ENCODE measurements at regions not wholly inside any gene's neighbourhood (a gene's known extent, or its start where the extent isn't known, plus 50 kb on each side); places are given as distances from the start of the nearest gene placed in this dataset.

GRCh38 chr4:181858741-181859140 is 384.5 kb upstream of the TENM3 start:
- no peaks in the 10 kb centered on the region for H3K9me3 Mint-ChIP-seq
- H3K36me3 Mint-ChIP-seq (ENCODE audit: low read depth), result no peaks in the 10 kb centered on the region

DNA sequence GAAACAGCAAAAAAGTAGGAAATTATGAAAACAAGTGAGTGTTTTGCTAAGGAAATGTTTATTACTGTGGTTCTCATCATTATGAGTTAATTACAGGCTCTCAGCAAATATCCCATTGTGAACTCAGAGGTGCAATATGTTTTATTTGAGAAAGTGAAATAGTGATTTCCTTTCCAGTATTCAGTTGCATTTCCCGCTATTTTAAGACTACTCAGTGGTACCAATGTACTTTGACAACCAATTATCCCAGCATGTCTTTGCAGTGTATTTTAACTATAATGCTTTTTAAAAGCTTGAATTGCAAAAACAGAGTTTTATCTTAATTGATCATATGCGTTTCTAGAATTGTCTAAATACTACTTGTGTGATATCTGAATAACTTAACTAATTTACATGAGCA is 383.8 kb upstream of the TENM3 start:
- H3K36me3 Mint-ChIP-seq (ENCODE audit: low read depth), result no peaks in the 10 kb centered on the region
- H3K27ac Mint-ChIP-seq, result no peak overlapping the region
- H3K4me1 Mint-ChIP-seq, result peaks cover 36% of the 10 kb centered on the region
- H3K9me3 Mint-ChIP-seq, result no peaks in the 10 kb centered on the region
- no peaks in the 10 kb centered on the region for H3K27me3 Mint-ChIP-seq (ENCODE audit: low read depth)
- H3K4me3 Mint-ChIP-seq, result no peak overlapping the region
- no peak for TF ChIP-seq CTCF (IDR thresholded peaks at IDR 0.05; ENCODE audit: unreplicated experiment in 3 of 3)

More at GRCh38 chr4:181858741-181859140, 384.5 kb upstream of the TENM3 start:
- no peaks in the 10 kb centered on the region for H3K27me3 Mint-ChIP-seq (ENCODE audit: low read depth)
- TF ChIP-seq CTCF (IDR thresholded peaks at IDR 0.05; ENCODE audit: unreplicated experiment in 3 of 3), result no peak
- peak overlapping the region; percentile 16 to 51 (median 40) for H3K27ac Mint-ChIP-seq
- H3K4me3 Mint-ChIP-seq, result no peak overlapping the region
- peaks cover 36% of the 10 kb centered on the region for H3K4me1 Mint-ChIP-seq

DNA sequence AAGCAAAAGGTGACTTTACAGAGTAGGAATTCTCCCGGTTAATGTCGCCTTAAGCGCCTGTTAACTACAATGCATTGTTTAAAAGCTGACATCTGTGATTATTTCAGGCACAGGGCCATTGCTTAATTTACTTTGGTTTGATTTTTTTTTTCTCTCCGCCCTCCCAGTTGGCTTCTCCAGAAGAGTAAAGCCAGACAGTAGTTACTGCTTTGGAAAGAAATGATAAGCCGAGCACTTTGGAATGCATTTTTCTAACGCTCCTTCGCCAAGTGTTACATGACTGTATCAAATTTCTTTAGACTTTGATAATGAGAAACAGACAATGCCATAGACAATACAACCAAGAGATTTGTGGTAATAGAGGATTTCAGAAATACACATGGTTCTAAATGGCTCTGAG is 383.0 kb upstream of the TENM3 start:
- Mint-ChIP-seq H3K4me3 (no peak overlapping the region), H3K27me3 (ENCODE audit: low read depth) (no peaks in the 10 kb centered on the region), H3K36me3 (ENCODE audit: low read depth) (no peaks in the 10 kb centered on the region), H3K4me1 (peaks cover 32% of the 10 kb centered on the region), H3K9me3 (no peaks in the 10 kb centered on the region), H3K27ac (peak overlapping the region; percentile 1 to 42 (median 5))
- no peak for TF ChIP-seq CTCF (IDR thresholded peaks at IDR 0.05; ENCODE audit: unreplicated experiment in 3 of 3)

- TF ChIP-seq CTCF (IDR thresholded peaks at IDR 0.05; ENCODE audit: unreplicated experiment in 3 of 3), result no peak
- H3K4me3 Mint-ChIP-seq, result no peak overlapping the region
- peak overlapping the region in 1 of 3 experiments; percentile 1 for H3K27ac Mint-ChIP-seq
- peaks cover 4% of the 10 kb centered on the region for H3K27me3 Mint-ChIP-seq (ENCODE audit: low read depth)
- no peaks in the 10 kb centered on the region for H3K9me3 Mint-ChIP-seq
- H3K36me3 Mint-ChIP-seq (ENCODE audit: low read depth), result no peaks in the 10 kb centered on the region
- H3K4me1 Mint-ChIP-seq, result peaks cover 32% of the 10 kb centered on the region
These were observed 382.5 kb upstream of the TENM3 start for GRCh38 chr4:181860668-181861067.

- H3K27ac Mint-ChIP-seq, result no peak overlapping the region
- no peaks in the 10 kb centered on the region for H3K36me3 Mint-ChIP-seq (ENCODE audit: low read depth)
- peaks cover 15% of the 10 kb centered on the region for H3K4me1 Mint-ChIP-seq
- no peaks in the 10 kb centered on the region for H3K9me3 Mint-ChIP-seq
- TF ChIP-seq CTCF (IDR thresholded peaks at IDR 0.05; ENCODE audit: unreplicated experiment in 3 of 3), result no peak
- H3K27me3 Mint-ChIP-seq (ENCODE audit: low read depth), result peaks cover 4% of the 10 kb centered on the region
- no peak overlapping the region for H3K4me3 Mint-ChIP-seq
These were observed 379.3 kb upstream of the TENM3 start for GRCh38 chr4:181863856-181864255.

GRCh38 chr4:181870326-181870725 is 372.9 kb upstream of the TENM3 start:
- Mint-ChIP-seq H3K4me1 (no peaks in the 10 kb centered on the region), H3K36me3 (ENCODE audit: low read depth) (no peaks in the 10 kb centered on the region), H3K9me3 (peaks cover 3% of the 10 kb centered on the region), H3K27ac (no peak overlapping the region), H3K27me3 (ENCODE audit: low read depth) (peaks cover 2% of the 10 kb centered on the region), H3K4me3 (no peak overlapping the region)
- no peak for TF ChIP-seq CTCF (IDR thresholded peaks at IDR 0.05; ENCODE audit: unreplicated experiment in 3 of 3)
